GM20000 (cell line): ENCODE measurements at regions not wholly inside any gene's neighbourhood (a gene's known extent, or its start where the extent isn't known, plus 50 kb on each side); places are given as distances from the start of the nearest gene placed in this dataset.

Source experiments
- DNase-seq: peaks from one replicate; pipeline ENCODE4 v3.0.0; 2012; ENCODE audit warnings: low spot score
- TF ChIP-seq, protein P1 (sequence below): IDR thresholded peaks from 2 replicates; pipeline ENCODE4 v1.5.1; 2012; ENCODE audit warnings: mild to moderate bottlenecking, control low read depth; ENCODE audit errors: extremely low read depth, missing control alignments

DNA sequence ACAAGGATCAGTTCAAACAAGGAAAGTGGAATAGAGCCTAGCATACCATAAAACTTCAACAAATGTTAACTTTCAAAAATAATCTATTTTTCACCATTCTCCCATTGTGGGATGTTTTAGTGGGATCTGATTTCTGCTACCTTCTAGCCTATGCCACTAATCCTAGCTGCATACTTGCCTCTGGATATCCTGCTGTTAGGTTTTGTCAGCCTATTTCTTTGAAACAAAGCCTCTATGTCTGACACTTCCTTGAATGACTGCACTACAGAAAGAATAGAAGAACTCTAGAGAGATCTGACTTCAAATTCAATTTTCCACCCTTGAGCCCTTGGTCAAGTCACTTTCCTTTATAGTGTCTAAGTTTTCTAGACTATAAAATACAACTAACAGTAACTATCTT, 291.5 kb downstream of the PTH2R start:
- DNase-seq, result no peak
- TF ChIP-seq, protein P1, sequence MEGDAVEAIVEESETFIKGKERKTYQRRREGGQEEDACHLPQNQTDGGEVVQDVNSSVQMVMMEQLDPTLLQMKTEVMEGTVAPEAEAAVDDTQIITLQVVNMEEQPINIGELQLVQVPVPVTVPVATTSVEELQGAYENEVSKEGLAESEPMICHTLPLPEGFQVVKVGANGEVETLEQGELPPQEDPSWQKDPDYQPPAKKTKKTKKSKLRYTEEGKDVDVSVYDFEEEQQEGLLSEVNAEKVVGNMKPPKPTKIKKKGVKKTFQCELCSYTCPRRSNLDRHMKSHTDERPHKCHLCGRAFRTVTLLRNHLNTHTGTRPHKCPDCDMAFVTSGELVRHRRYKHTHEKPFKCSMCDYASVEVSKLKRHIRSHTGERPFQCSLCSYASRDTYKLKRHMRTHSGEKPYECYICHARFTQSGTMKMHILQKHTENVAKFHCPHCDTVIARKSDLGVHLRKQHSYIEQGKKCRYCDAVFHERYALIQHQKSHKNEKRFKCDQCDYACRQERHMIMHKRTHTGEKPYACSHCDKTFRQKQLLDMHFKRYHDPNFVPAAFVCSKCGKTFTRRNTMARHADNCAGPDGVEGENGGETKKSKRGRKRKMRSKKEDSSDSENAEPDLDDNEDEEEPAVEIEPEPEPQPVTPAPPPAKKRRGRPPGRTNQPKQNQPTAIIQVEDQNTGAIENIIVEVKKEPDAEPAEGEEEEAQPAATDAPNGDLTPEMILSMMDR, result no peak

DNA sequence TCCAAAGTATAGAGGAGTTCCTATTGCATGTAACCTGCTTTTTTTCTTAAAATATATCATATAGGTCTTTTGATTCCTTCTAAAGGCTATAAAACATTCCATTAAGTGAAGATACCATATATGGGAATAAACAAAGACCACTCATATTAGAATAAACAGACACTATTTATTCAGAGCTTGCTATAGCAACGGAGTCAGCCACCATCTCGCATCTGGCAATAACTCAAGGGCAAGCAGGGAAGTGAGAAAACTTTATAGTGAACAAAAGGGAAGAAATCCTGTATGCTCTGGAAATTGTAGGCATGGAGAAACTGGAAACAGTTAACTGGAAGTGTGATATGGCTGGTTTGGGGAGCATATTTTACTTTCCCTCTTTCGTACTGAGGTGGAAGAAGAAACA, 301.9 kb downstream of the PTH2R start:
- TF ChIP-seq, protein P1, result no peak
- DNase-seq, result no peak

DNA sequence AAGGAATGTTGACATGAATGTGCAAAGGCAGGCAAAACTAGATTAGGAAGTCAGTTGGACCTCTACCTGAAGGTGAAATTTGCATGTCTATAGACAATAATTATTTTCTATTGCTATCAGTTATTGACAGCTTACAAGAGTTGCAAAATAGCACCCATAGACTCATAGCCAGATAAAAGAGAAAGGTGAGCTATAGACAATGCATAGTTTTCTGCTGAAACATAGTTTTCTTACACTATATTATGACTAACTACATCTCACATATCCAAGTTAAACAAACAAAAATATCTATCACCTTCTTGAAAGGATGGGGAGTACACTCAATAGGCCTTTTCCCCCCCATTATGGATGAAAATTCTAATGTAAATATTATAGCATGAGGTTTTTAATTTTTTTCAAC, 305.0 kb downstream of the PTH2R start:
- DNase-seq, result no peak
- TF ChIP-seq, protein P1, result no peak

DNA sequence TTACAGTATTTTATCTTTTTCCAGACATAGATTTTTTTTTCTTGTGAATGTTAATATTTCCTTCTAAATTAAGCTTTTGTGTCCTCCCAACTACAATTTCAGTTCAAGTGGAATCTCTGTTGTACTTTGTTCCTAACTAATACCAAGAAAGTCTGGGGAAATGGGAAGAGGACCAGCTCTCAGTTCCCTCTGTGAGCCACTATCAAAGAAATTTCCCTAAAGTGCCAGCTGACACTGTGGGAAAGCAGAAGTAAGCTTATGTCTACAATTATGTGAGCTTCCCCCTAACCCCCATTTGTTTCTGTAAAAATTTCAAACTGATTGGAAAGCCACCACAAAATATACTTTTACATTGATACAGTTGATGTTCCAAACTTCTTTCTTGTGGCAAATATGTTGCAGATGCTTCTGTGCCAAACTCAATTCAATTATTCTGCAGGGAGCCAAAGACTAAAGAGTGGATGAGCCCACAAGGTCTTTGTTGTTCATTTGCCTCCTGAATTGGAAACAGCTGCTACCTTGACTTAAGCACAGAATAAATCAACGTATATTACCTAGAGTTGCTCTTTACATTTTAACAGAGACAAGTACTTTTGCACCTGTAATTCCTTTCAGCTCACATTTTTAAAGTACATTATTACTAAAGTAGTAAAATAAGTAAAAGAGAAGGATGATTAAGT, 306.6 kb downstream of the PTH2R start:
- no peak for DNase-seq
- TF ChIP-seq, protein P1, result no peak

DNA sequence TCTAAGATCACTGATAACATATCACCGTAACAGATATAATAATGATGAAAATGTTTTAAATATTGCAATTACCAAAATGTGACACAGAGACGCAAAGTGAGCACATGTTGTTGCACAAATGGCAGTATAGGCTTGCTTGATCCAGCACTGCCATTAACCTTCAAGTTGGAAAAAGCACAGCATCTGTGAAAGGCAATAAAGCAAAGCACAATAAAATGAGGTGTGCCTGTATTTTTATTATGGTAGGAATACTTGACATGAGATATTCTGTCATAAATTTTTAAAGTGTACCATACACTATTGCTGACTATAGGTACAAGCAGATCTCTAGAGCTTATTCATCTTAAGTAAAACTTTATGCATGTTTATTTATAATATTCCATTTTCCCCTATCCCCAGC, 312.2 kb downstream of the PTH2R start:
- TF ChIP-seq, protein P1, result no peak
- no peak for DNase-seq

DNA sequence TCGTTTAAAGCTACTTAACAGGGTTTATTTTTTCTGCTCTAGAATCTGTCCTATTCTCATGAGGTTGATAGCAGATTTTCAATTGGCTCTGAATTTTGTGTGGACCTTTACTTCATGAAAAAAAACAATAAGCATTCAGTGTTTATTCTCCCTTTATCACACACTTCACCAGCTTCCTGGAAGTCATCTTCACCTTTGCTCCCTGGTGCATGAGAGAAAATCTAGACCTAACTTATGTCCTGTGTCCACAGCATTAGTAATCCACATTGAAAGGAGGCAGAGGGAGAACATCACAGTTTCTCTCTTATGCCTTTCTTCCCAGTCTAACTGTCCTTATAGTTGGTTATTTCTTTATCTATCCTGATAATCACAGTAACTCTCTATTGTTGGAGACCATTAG, 316.1 kb downstream of the PTH2R start:
- DNase-seq, result no peak
- TF ChIP-seq, protein P1, result no peak

DNA sequence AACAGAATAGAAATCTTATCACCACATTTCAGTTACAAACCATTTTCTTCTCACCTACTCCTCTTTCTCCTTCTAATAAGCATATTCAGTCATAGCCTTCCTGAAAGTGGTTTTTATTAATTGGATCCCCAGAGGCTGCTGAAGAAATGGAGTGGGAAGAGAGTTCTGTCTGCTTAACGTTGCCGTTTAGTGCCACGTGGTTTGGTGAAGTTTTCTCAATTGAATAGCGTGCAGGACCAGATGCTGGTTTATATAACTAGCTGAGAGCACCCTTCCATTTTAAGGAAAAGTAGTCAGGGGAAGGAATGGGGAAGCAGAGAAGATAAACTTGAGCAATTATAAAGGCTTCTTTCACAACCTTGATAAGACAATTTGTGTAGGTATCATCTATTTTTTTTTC, 318.7 kb downstream of the PTH2R start:
- DNase-seq, result no peak
- TF ChIP-seq, protein P1, result no peak
